H1 (cell line): ENCODE measurements at regions not wholly inside any gene's neighbourhood (a gene's known extent, or its start where the extent isn't known, plus 50 kb on each side); places are given as distances from the start of the nearest gene placed in this dataset.

ENCODE experiments used
- CTCF ChIA-PET: fragments of 300-600 bp; sonication (Branson Sonifier 250); formaldehyde crosslinking; loops from one replicate; lab custom pipeline; 2021; ENCODE audit not compliant: partially characterized antibody; lab: Charles Lee
- POLR2A ChIA-PET: fragments of 300-600 bp; sonication (Branson Sonifier 250); formaldehyde crosslinking; loops from one replicate; lab custom pipeline; 2021; ENCODE audit warnings: inconsistent platforms; ENCODE audit not compliant: partially characterized antibody; lab: Charles Lee
- DNase-seq, 2 experiments: peaks; one replicate each; pipeline versions ENCODE4 v3.0.0 to v3.0.0-alpha.2; 2010 to 2022; ENCODE audit warnings: low spot score in 2 of 2, low read depth in 1 of 2, mixed read lengths in 1 of 2
- FAIRE-seq: peaks from 2 replicates; lab custom pipeline; 2011; peaks lifted over from hg19 to GRCh38; lab: Jason Lieb, UNC
- H2AFZ ChIP-seq: 2 replicates; pipeline ENCODE4 v1.8.1; 2012; ENCODE audit warnings: low read length, inconsistent platforms
- H2AK5ac ChIP-seq: 2 replicates; pipeline ENCODE4 v1.6.1; 2013; ENCODE audit warnings: low read depth, low read length
- H2BK120ac ChIP-seq: replicated peaks from 2 replicates; pipeline ENCODE3; 2013; ENCODE audit warnings: low read depth, low read length, inconsistent platforms
- H2BK12ac ChIP-seq: 2 replicates; pipeline ENCODE4 v1.6.1; 2013; ENCODE audit warnings: low read depth, low read length
- H2BK15ac ChIP-seq: 2 replicates; pipeline ENCODE4 v1.6.1; 2013; ENCODE audit warnings: low read length
- H2BK20ac ChIP-seq: 2 replicates; pipeline ENCODE4 v1.6.1; 2013; ENCODE audit warnings: low read length
- H2BK5ac ChIP-seq: 2 replicates; pipeline ENCODE4 v1.6.1; 2013; ENCODE audit warnings: low read depth, low read length
- H3K14ac ChIP-seq: 2 replicates; pipeline ENCODE4 v1.6.1; 2013; ENCODE audit warnings: inconsistent platforms; ENCODE audit not compliant: insufficient read length
- H3K18ac ChIP-seq: 2 replicates; pipeline ENCODE4 v1.6.1; 2013; ENCODE audit warnings: low read length; ENCODE audit errors: extremely low read depth
- H3K23ac ChIP-seq: 2 replicates; pipeline ENCODE4 v1.6.1; 2013; ENCODE audit warnings: inconsistent platforms; ENCODE audit not compliant: insufficient read length
- H3K23me2 ChIP-seq: 2 replicates; pipeline ENCODE4 v1.6.1; 2013; ENCODE audit warnings: low read depth, low read length
- H3K27ac ChIP-seq: 2 replicates; pipeline ENCODE4 v1.6.1; 2011; ENCODE audit warnings: low read depth, low read length, inconsistent platforms
- H3K27me3 ChIP-seq, 4 experiments: replicated peaks in 1 of 4; 1 replicate in 1 of 4; 2 replicates in 3 of 4; pipeline versions ENCODE4 v1.6.1 to v1.8.1; 2011 to 2013; ENCODE audit warnings: low read length in 3 of 4, mild to moderate bottlenecking in 3 of 4, inconsistent platforms in 2 of 4, mixed read lengths in 2 of 4, moderate library complexity in 1 of 4; ENCODE audit not compliant: control insufficient read depth in 3 of 4, insufficient read depth in 3 of 4; ENCODE audit errors: extremely low read depth in 1 of 4
- H3K36me3 ChIP-seq, 4 experiments: 2 replicates each; pipeline versions ENCODE4 v1.6.1 to v1.8.1; 2011 to 2013; ENCODE audit warnings: mild to moderate bottlenecking in 4 of 4, low read length in 3 of 4, moderate library complexity in 2 of 4, control low read depth in 1 of 4, inconsistent platforms in 1 of 4; ENCODE audit not compliant: insufficient read depth in 4 of 4, control insufficient read depth in 2 of 4
- H3K4ac ChIP-seq: replicated peaks from 2 replicates; pipeline ENCODE3; 2013; ENCODE audit warnings: low read length, low read depth, mixed read lengths, inconsistent platforms; ENCODE audit not compliant: insufficient read length
- H3K4me1 ChIP-seq, 4 experiments: replicated peaks in 1 of 4; 1 replicate in 1 of 4; 2 replicates in 3 of 4; pipeline versions ENCODE4 v1.6.1 to v1.8.1; 2011 to 2013; ENCODE audit warnings: low read length in 3 of 4, inconsistent platforms in 2 of 4, mixed read lengths in 1 of 4; ENCODE audit not compliant: insufficient read depth in 4 of 4, control insufficient read depth in 3 of 4
- H3K4me2 ChIP-seq, 2 experiments: 2 replicates each; pipeline versions ENCODE4 v1.6.1 to v1.8.1; 2011 to 2013; ENCODE audit warnings: low read depth in 2 of 2, low read length in 2 of 2, control low read depth in 1 of 2, inconsistent platforms in 1 of 2, mild to moderate bottlenecking in 1 of 2; ENCODE audit not compliant: insufficient read depth in 1 of 2
- H3K4me3 ChIP-seq, 4 experiments: fragments of 200-600, 300-600 bp in 1 of 4; sonication (generic), shearing (Covaris generic), sonication (Bioruptor Twin) in 1 of 4; 2 replicates each; pipeline versions ENCODE4 v1.5.1 to v1.8.1; 2011 to 2016; ENCODE audit warnings: low read length in 4 of 4, low read depth in 3 of 4, control low read depth in 2 of 4, inconsistent platforms in 2 of 4, mild to moderate bottlenecking in 2 of 4, mixed read lengths in 1 of 4, moderate library complexity in 1 of 4; ENCODE audit not compliant: insufficient read depth in 2 of 4; ENCODE audit errors: extremely low read depth in 1 of 4
- H3K56ac ChIP-seq: replicated peaks from 2 replicates; pipeline ENCODE3; 2013; ENCODE audit warnings: low read depth, mild to moderate bottlenecking, mixed read lengths, low read length, inconsistent platforms; ENCODE audit not compliant: insufficient read length
- H3K79me1 ChIP-seq: 2 replicates; pipeline ENCODE4 v1.6.1; 2013; ENCODE audit warnings: low read depth, low read length, control low read depth
- H3K79me2 ChIP-seq, 2 experiments: 2 replicates each; pipeline versions ENCODE4 v1.6.1 to v1.8.1; 2012 to 2013; ENCODE audit warnings: low read length in 2 of 2, mild to moderate bottlenecking in 2 of 2, inconsistent platforms in 1 of 2; ENCODE audit not compliant: insufficient read depth in 2 of 2, control insufficient read depth in 1 of 2
- H3K9ac ChIP-seq, 4 experiments: replicated peaks in 1 of 4; 1 replicate in 1 of 4; 2 replicates in 3 of 4; pipeline versions ENCODE4 v1.6.1 to v1.8.1; 2011 to 2013; ENCODE audit warnings: low read depth in 3 of 4, low read length in 3 of 4, control low read depth in 2 of 4, mild to moderate bottlenecking in 2 of 4, moderate library complexity in 2 of 4, inconsistent platforms in 1 of 4; ENCODE audit errors: extremely low read depth in 1 of 4
- H3K9me3 ChIP-seq, 2 experiments: 2 replicates each; pipeline versions ENCODE4 v1.6.1 to v1.8.1; 2012 to 2013; ENCODE audit warnings: mild to moderate bottlenecking in 2 of 2, moderate library complexity in 2 of 2, control low read depth in 1 of 2, inconsistent platforms in 1 of 2, low read depth in 1 of 2, low read length in 1 of 2, mixed read lengths in 1 of 2; ENCODE audit not compliant: insufficient read depth in 2 of 2
- H4K20me1 ChIP-seq, 2 experiments: replicated peaks in 1 of 2; 2 replicates each; pipeline versions ENCODE3 to v1.8.1; 2011 to 2013; ENCODE audit warnings: inconsistent platforms in 2 of 2, low read length in 2 of 2, mild to moderate bottlenecking in 1 of 2; ENCODE audit not compliant: insufficient read depth in 2 of 2, control insufficient read depth in 1 of 2
- H4K5ac ChIP-seq: 2 replicates; pipeline ENCODE4 v1.6.1; 2013; ENCODE audit warnings: low read length, low read depth, mixed read lengths, inconsistent platforms; ENCODE audit not compliant: insufficient read length
- H4K8ac ChIP-seq: 2 replicates; pipeline ENCODE4 v1.8.0; 2013; ENCODE audit warnings: mild to moderate bottlenecking, moderate library complexity, low read length, inconsistent platforms; ENCODE audit not compliant: insufficient read depth; ENCODE audit errors: extremely low read depth
- H4K91ac ChIP-seq: replicated peaks from 2 replicates; pipeline ENCODE3; 2013; ENCODE audit warnings: low read length, mixed read lengths, inconsistent platforms; ENCODE audit not compliant: insufficient read length
- CBX5 ChIP-seq: fragments of 300-800, 300-1000 bp; sonication (generic); IDR thresholded peaks from 2 replicates; pipeline ENCODE4 v1.7.1; 2016; ENCODE audit warnings: antibody characterized with exemption, low read length, low read depth
- EP300 ChIP-seq, 2 experiments: IDR thresholded peaks; 1 replicate in 1 of 2; 2 replicates in 1 of 2; pipeline ENCODE4 v1.6.1; 2011 to 2012; ENCODE audit warnings: low read depth in 2 of 2, low read length in 2 of 2, mild to moderate bottlenecking in 2 of 2, borderline replicate concordance in 1 of 2, inconsistent platforms in 1 of 2, moderate library complexity in 1 of 2
- GTF2F1 ChIP-seq: IDR thresholded peaks from 2 replicates; pipeline ENCODE4 v1.6.1; 2012; ENCODE audit warnings: low read depth, low read length, improper control_type of control experiment, borderline replicate concordance
- NANOG ChIP-seq: IDR thresholded peaks from 2 replicates; pipeline ENCODE4 v1.6.1; 2011; ENCODE audit warnings: low read length, low read depth, mild to moderate bottlenecking, inconsistent platforms; ENCODE audit not compliant: insufficient read depth, poor library complexity, severe bottlenecking
- RXRA ChIP-seq: IDR thresholded peaks from 2 replicates; pipeline ENCODE4 v1.6.1; 2011; ENCODE audit warnings: low read depth, mild to moderate bottlenecking, low read length, moderate library complexity; ENCODE audit not compliant: insufficient read depth
- SRF ChIP-seq: IDR thresholded peaks from 2 replicates; pipeline ENCODE4 v1.6.1; 2011; ENCODE audit warnings: mild to moderate bottlenecking, low read depth, low read length, moderate library complexity
- SUZ12 ChIP-seq: fragments of 200-600 bp; sonication (generic); IDR thresholded peaks from 2 replicates; pipeline ENCODE4 v1.6.1; 2012; ENCODE audit warnings: mild to moderate bottlenecking, inconsistent platforms, low read length, moderate library complexity, mixed read lengths
- TAF7 ChIP-seq: optimal IDR thresholded peaks from 2 replicates; pipeline ENCODE3; 2011; ENCODE audit warnings: low read depth, mild to moderate bottlenecking, inconsistent platforms, low read length, moderate library complexity, borderline replicate concordance
- TEAD4 ChIP-seq: IDR thresholded peaks from 2 replicates; pipeline ENCODE4 v1.6.1; 2012; ENCODE audit warnings: low read depth, low read length, inconsistent platforms, mixed read lengths
- WGBS, 2 experiments: shearing (Covaris generic) in 1 of 2; methylation state at CpG; one replicate each; pipeline versions ENCODE4 v1.1.6 to v1.1.7; 2013 to 2015; ENCODE audit warnings: low lambda C conversion rate in 2 of 2, mixed read lengths in 2 of 2, inconsistent platforms in 1 of 2, low coverage in 1 of 2, missing lambda C conversion rate in 1 of 2; ENCODE audit not compliant: insufficient replicate concordance in 2 of 2, insufficient coverage in 1 of 2, insufficient read length in 1 of 2; ENCODE audit errors: extremely low coverage in 1 of 2, missing lambda C conversion rate in 1 of 2; 5-methylcytosine and 5-hydroxymethylcytosine counted together

GRCh38 chr3:1892459-1892858 is 206.2 kb upstream of the CNTN4 start:
- Histone ChIP-seq H2AFZ (no peak overlapping the region), H3K79me2 (no peaks in the 10 kb centered on the region), H2BK15ac (no peak overlapping the region), H3K56ac (no peak overlapping the region), H2BK20ac (no peak overlapping the region), H3K79me1 (no peaks in the 10 kb centered on the region), H4K8ac (no peak overlapping the region), H3K4me2 (no peak overlapping the region), H3K9me3 (no peaks in the 10 kb centered on the region), H2AK5ac (no peak overlapping the region), H2BK120ac (no peak overlapping the region), H3K4me3 (no peak overlapping the region), H3K14ac (no peak overlapping the region), H3K27me3 (no peaks in the 10 kb centered on the region), H3K4ac (no peak overlapping the region), H3K23ac (no peak overlapping the region), H2BK5ac (no peak overlapping the region), H3K9ac (no peak overlapping the region), H3K4me1 (no peaks in the 10 kb centered on the region), H4K91ac (no peak overlapping the region), H4K20me1 (no peaks in the 10 kb centered on the region), H2BK12ac (no peak overlapping the region), H3K18ac (no peak overlapping the region), H3K23me2 (no peaks in the 10 kb centered on the region), H3K27ac (no peak overlapping the region), H4K5ac (no peak overlapping the region), H3K36me3 (no peaks in the 10 kb centered on the region)
- no peak for FAIRE-seq
- DNase-seq, result no peak
- 81% methylated on average over 2 of the region's 2 CpGs; no CpG with 5 or more reads in 1 of the 2 experiments for WGBS, 2 experiments
- CTCF ChIA-PET, result no interaction called here
- POLR2A ChIA-PET, result no interaction called here
- TF ChIP-seq GTF2F1, result no peak
- no peak for TF ChIP-seq TEAD4
- no peak for TF ChIP-seq TAF7
- TF ChIP-seq EP300 (IDR thresholded peaks at IDR 0.05; ENCODE audit: borderline replicate concordance in 1 of 2, low read depth in 2 of 2, low read length in 2 of 2), result no peak
- TF ChIP-seq SUZ12, result no peak
- no peak for TF ChIP-seq NANOG
- no peak for TF ChIP-seq CBX5
- no peak for TF ChIP-seq SRF
- TF ChIP-seq RXRA, result no peak
